ENCODE measurements at regions not wholly inside any gene's neighbourhood (a gene's known extent, or its start where the extent isn't known, plus 50 kb on each side); places are given as distances from the start of the nearest gene placed in this dataset.

- no peak for TF ChIP-seq MAZ (IDR thresholded peaks at IDR 0.05; ENCODE audit: borderline replicate concordance, low read depth, low read length)
- TF ChIP-seq REST (IDR thresholded peaks at IDR 0.05) = no peak
- TF ChIP-seq CTCF (IDR thresholded peaks at IDR 0.05) = no peak
- TF ChIP-seq BHLHE40 (IDR thresholded peaks at IDR 0.05; ENCODE audit: low read depth, low read length) = no peak
- TF ChIP-seq RFX5 (IDR thresholded peaks at IDR 0.05) = no peak
- no peak for TF ChIP-seq ZSCAN20 (CRISPR knock-in tag; IDR thresholded peaks at IDR 0.05)
- TF ChIP-seq CBX8 (IDR thresholded peaks at IDR 0.05) = no peak
- TF ChIP-seq MAFK (IDR thresholded peaks at IDR 0.05; ENCODE audit: partially characterized antibody) = no peak
- no peak for TF ChIP-seq POLR2AphosphoS2 (conservative IDR thresholded peaks at IDR 0.05; ENCODE audit: low read length)
- TF ChIP-seq RNF2 (IDR thresholded peaks at IDR 0.05; ENCODE audit: borderline replicate concordance, low read depth) = no peak
- no peak for TF ChIP-seq GATA3 (IDR thresholded peaks at IDR 0.05; ENCODE audit: borderline replicate concordance)
- no peak for TF ChIP-seq POLR2A (IDR thresholded peaks at IDR 0.05; ENCODE audit: low read length)
- TF ChIP-seq EP300 (IDR thresholded peaks at IDR 0.05) = no peak
- TF ChIP-seq HMGXB4 (CRISPR knock-in tag; IDR thresholded peaks at IDR 0.05; ENCODE audit: borderline replicate concordance) = no peak
These were observed 117.0 kb downstream of the METRNL start for GRCh38 chr17:83196366-83196765.

All from A549 (cell line).